ENCODE measurements at regions not wholly inside any gene's neighbourhood (a gene's known extent, or its start where the extent isn't known, plus 50 kb on each side); places are given as distances from the start of the nearest gene placed in this dataset.

DNA sequence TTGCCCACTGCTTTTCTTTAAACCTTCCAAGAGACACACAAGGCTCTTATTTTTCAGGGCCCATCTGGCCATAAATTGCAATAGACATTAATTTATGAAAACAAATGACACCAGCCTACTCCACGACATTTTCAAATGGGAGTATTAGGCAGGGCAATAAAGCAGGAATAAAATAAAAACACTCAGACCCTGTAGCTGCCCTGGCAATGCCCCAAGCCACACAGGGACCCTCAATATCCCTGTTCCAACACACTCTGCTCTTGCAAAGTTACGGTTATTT lies 550.8 kb upstream of the TNP1 start:
- TF ChIP-seq MAFG (CRISPR knock-in tag; IDR thresholded peaks at IDR 0.05) = no peak
- no peak for TF ChIP-seq MAFK (conservative IDR thresholded peaks at IDR 0.05 in 1 of 2, IDR thresholded peaks at IDR 0.05 in 1 of 2; ENCODE audit: low read length in 2 of 2)
- no peak for TF ChIP-seq CTCF (CRISPR knock-in tag; IDR thresholded peaks at IDR 0.05)
- TF ChIP-seq, protein P1, sequence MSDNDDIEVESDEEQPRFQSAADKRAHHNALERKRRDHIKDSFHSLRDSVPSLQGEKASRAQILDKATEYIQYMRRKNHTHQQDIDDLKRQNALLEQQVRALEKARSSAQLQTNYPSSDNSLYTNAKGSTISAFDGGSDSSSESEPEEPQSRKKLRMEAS (IDR thresholded peaks at IDR 0.05) = no peak
- TF ChIP-seq, protein P2, sequence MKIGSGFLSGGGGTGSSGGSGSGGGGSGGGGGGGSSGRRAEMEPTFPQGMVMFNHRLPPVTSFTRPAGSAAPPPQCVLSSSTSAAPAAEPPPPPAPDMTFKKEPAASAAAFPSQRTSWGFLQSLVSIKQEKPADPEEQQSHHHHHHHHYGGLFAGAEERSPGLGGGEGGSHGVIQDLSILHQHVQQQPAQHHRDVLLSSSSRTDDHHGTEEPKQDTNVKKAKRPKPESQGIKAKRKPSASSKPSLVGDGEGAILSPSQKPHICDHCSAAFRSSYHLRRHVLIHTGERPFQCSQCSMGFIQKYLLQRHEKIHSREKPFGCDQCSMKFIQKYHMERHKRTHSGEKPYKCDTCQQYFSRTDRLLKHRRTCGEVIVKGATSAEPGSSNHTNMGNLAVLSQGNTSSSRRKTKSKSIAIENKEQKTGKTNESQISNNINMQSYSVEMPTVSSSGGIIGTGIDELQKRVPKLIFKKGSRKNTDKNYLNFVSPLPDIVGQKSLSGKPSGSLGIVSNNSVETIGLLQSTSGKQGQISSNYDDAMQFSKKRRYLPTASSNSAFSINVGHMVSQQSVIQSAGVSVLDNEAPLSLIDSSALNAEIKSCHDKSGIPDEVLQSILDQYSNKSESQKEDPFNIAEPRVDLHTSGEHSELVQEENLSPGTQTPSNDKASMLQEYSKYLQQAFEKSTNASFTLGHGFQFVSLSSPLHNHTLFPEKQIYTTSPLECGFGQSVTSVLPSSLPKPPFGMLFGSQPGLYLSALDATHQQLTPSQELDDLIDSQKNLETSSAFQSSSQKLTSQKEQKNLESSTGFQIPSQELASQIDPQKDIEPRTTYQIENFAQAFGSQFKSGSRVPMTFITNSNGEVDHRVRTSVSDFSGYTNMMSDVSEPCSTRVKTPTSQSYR (CRISPR knock-in tag; IDR thresholded peaks at IDR 0.05; ENCODE audit: borderline replicate concordance) = no peak
- TF ChIP-seq EP300 (IDR thresholded peaks at IDR 0.05; ENCODE audit: low read depth in 2 of 2, low read length in 2 of 2) = no peak
- no peak for TF ChIP-seq EP300 (CRISPR knock-in tag; IDR thresholded peaks at IDR 0.05; ENCODE audit: borderline replicate concordance)
- no peak for TF ChIP-seq PPARG (CRISPR knock-in tag; conservative IDR thresholded peaks at IDR 0.05)
